AG09319 (cell line): ENCODE measurements at regions not wholly inside any gene's neighbourhood (a gene's known extent, or its start where the extent isn't known, plus 50 kb on each side); places are given as distances from the start of the nearest gene placed in this dataset.

ENCODE experiments used
- DNase-seq: peaks from one replicate; pipeline ENCODE4 v3.0.0-alpha.2; 2010; ENCODE audit warnings: low read depth; ENCODE audit errors: extremely low read depth
- TF ChIP-seq, protein P1 (sequence below): IDR thresholded peaks from 2 replicates; pipeline ENCODE4 v1.5.1; 2011; ENCODE audit warnings: low read depth, mild to moderate bottlenecking, inconsistent platforms, low read length, moderate library complexity

DNA sequence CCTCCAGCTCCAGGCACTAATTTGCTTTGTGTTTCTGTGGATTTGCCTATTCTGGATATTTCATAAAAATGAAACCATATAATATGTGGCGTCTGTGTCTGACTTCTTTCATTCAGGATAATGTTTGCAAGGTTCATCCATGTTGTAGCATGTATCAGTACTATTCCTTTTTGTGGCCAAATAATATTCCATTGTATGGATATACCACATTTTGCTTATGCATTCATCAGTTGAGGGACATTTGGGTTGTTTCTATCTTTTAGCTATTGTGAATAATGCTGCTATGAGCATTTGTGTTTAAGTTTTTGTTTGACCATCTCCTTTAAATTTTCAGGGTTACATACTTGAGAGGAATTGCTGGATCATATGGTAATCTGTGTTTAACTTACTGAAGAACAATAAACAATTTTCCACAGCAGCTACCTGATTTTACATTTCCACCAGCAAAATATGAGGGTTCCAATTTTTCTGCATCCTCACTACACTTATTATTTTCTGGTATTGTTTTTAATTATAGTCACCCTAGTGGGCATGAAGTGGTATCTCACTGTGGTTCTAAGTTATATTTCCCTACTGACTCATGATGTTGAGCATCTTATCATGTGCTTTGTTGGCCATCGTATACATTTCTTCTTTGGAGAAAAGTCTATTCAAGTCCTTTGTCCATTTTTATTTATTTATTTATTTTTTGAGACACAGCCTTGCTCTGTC, 63.9 kb downstream of the GCNT4 start:
- TF ChIP-seq, protein P1, sequence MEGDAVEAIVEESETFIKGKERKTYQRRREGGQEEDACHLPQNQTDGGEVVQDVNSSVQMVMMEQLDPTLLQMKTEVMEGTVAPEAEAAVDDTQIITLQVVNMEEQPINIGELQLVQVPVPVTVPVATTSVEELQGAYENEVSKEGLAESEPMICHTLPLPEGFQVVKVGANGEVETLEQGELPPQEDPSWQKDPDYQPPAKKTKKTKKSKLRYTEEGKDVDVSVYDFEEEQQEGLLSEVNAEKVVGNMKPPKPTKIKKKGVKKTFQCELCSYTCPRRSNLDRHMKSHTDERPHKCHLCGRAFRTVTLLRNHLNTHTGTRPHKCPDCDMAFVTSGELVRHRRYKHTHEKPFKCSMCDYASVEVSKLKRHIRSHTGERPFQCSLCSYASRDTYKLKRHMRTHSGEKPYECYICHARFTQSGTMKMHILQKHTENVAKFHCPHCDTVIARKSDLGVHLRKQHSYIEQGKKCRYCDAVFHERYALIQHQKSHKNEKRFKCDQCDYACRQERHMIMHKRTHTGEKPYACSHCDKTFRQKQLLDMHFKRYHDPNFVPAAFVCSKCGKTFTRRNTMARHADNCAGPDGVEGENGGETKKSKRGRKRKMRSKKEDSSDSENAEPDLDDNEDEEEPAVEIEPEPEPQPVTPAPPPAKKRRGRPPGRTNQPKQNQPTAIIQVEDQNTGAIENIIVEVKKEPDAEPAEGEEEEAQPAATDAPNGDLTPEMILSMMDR = no peak

DNA sequence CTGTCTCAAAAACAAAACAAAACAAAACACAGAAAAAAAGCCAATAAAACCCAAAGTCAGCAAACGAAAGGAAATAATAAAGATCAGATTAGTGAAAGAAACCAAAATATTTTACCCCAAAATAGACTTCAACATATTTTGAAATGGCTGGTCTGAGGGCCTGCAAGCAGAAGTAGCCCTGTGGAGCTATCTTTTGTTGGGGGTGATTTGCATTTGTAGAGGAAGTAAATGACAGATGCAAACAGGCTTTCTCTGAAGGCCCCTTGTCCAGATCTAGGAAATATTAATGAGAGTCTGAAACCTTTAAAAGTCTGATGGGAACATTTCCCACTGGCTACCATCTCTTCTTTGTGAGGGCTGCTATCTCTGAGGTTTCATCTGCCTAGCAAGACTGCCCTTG, 74.0 kb downstream of the GCNT4 start:
- TF ChIP-seq, protein P1 = no peak

More for the DNA sequence above, 63.9 kb downstream of the GCNT4 start:
- DNase-seq = no peak

DNA sequence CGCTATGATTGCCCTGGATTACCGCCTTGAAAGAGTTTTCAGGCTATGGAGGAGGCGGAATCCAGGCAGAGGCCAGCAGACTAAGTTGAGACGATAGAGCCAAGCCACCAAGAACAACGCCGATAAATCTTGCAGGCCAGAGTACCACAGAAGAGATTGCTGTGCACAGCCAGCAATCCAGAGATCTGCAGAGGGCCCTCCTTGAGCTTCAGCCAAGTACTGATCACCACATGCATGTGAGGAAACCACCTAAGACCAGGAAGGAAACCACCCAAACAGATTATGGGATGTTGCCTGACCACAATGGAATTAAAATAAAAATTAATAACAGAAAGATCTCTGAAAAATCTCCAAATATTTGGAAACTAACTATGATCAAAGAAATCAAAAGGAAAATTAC, 74.9 kb downstream of the GCNT4 start:
- TF ChIP-seq, protein P1 = no peak
- peak; percentile 16 for DNase-seq

More for the DNA sequence above, 74.0 kb downstream of the GCNT4 start:
- DNase-seq = no peak

DNA sequence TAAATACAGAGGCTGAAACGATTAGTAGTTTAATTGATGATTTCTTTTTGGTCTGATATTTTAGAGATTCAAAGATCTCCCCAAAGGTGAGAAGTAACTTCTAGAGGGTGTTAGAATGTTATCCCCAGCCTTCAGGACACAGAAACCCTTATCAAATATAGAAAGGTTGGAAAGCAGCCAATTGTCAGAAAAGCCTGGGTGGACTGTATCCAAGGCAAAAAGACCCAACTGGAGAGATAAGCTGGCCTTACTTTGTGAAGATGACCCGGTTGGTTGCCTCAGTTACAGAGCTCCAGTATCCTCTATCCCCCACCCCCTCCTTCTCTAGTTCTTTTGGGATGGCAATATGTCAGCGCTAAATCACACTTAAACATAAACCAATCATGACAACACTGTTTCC, 75.7 kb downstream of the GCNT4 start:
- TF ChIP-seq, protein P1 = no peak
- no peak for DNase-seq

DNA sequence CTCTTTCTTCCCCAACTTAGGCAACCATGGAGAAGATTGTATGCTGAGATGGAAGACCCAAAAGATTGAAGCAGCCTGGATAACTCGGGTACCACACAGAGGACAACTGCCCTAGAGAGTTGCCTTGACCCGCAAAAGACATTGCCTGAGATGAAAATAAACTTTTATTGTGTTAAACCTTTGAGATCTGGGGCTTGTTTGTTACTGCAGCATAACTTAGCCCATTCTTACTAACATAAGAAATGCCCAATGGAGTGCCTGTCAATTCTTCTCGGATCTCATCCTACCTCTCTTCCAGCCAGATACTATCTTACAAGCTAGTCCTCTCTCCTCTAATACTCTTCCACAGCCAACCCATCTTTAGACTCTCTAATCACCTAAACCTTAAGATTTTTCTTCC, 76.8 kb downstream of the GCNT4 start:
- no peak for DNase-seq
- TF ChIP-seq, protein P1 = no peak

DNA sequence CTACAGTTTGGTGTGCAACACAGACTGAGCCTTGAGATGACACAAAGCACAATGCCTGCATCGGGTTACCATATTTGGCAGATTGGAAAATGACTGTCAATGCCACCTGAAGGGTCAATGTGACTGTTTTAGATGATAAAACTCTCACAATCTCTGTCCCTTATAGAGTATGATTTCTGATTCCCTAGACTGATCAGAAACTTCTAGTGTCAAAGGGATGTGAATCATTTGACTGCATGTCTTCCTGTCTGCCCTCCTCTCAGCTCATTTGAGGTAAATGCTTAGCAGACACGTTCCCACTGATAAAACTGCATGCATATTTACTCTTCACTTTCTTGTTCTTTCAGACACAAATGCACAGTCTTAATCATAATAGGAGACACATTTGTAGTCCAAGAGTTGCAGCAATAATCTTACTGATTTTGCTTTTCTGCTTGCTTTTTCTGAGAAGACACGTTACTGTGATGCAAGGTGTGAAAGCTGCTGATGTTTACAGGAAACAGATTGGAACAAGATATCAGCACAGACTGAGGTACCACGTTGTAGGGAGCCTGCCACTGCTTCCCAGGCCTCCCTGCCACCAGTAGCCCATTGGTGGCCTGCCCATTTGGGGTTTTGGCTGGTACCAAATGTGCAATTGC, 77.8 kb downstream of the GCNT4 start:
- no peak for DNase-seq
- TF ChIP-seq, protein P1 = no peak

DNA sequence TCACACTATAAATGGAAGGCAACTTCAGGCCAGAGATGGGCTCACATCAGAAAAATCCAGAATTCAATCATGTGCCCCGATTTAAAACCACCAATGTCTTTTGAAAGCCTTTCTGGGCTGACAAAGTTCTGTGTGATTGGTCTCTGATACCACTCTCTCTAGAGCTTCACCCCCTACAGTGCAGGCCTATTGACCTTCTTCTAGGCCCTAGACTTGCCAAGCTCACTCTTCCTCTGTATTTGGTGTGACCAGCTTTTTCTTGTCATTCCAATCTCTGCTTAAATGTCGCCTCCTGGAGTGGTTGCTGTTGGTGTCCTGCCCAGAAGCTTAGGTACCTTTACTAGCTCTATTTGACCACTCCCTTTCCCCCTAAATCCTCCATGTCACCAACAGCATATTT, 78.7 kb downstream of the GCNT4 start:
- no peak for DNase-seq

More for the DNA sequence above, 78.7 kb downstream of the GCNT4 start:
- TF ChIP-seq, protein P1 = no peak
